ENCODE measurements at regions not wholly inside any gene's neighbourhood (a gene's known extent, or its start where the extent isn't known, plus 50 kb on each side); places are given as distances from the start of the nearest gene placed in this dataset.

GRCh38 chr2:71928734-71929481 lies 218.8 kb downstream of the CYP26B1 start:
- no peak for TF ChIP-seq POLR2A (IDR thresholded peaks at IDR 0.05)
- TF ChIP-seq CTCF (IDR thresholded peaks at IDR 0.05), result no peak
